Naive B cell (primary cell): ENCODE measurements at regions not wholly inside any gene's neighbourhood (a gene's known extent, or its start where the extent isn't known, plus 50 kb on each side); places are given as distances from the start of the nearest gene placed in this dataset.

Source experiments
- ATAC-seq, 2 donors: fragments of 150-1000 bp; cut with Tn5 transposase; 2 replicates each; pipeline ENCODE4 v1.10.0; 2021; ENCODE audit warnings: low read depth in 2 of 2, mild to moderate bottlenecking in 2 of 2, moderate library complexity in 2 of 2
- DNase-seq: peaks from one replicate; pipeline ENCODE4 v3.0.0; 2022
- H3K27ac Mint-ChIP-seq, 6 donors: one replicate each; pipeline ENCODE4 v1.8.0; 2020 to 2022; ENCODE audit warnings: mild to moderate bottlenecking in 6 of 6, mixed read lengths in 6 of 6, moderate library complexity in 5 of 6, inconsistent platforms in 2 of 6
- H3K27me3 Mint-ChIP-seq, 3 donors: one replicate each; pipeline ENCODE4 v1.8.0; 2021 to 2022; ENCODE audit warnings: mixed read lengths in 3 of 3, mild to moderate bottlenecking in 1 of 3
- H3K36me3 Mint-ChIP-seq, 2 donors: one replicate each; pipeline ENCODE4 v1.8.0; 2020 to 2022; ENCODE audit warnings: mixed read lengths in 2 of 2, inconsistent platforms in 1 of 2, mild to moderate bottlenecking in 1 of 2
- H3K4me1 Mint-ChIP-seq, 3 donors: one replicate each; pipeline ENCODE4 v1.8.0; 2020 to 2022; ENCODE audit warnings: mixed read lengths in 3 of 3, inconsistent platforms in 1 of 3, mild to moderate bottlenecking in 1 of 3, moderate library complexity in 1 of 3
- H3K4me3 Mint-ChIP-seq, 8 donors: one replicate each; pipeline ENCODE4 v1.8.0; 2020 to 2022; ENCODE audit warnings: mild to moderate bottlenecking in 8 of 8, mixed read lengths in 8 of 8, moderate library complexity in 8 of 8, inconsistent platforms in 2 of 8
- H3K9me3 Mint-ChIP-seq, 7 donors: one replicate each; pipeline ENCODE4 v1.8.0; 2020 to 2022; ENCODE audit warnings: mixed read lengths in 7 of 7, mild to moderate bottlenecking in 5 of 7, inconsistent platforms in 2 of 7, moderate library complexity in 1 of 7

DNA sequence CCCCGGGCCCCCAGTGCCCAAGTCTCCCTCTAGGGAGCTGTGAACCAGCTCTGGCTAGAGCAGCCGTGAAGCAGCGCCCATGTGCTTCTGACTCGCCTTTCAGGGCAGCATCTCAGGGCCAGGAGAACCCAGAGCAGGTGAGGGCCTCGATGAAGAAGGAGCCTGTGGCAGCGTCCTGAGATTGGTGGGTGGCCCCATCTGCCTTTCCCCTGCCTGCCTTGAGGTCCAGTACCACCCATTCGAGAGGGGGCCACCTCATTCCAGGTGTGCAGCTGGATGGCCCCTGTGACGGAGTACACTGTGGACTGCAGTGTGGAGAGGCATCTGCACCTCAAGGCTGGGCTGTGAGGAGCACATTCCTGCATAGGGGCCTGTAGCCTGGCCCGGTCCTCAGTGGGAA is 167.3 kb upstream of the ZNF267 start:
- Mint-ChIP-seq H3K36me3 (peaks cover 0 to 24% of the 10 kb centered on the region in 2 donors), H3K4me1 (peaks cover 19 to 27% (median 21%) of the 10 kb centered on the region in 3 donors), H3K27ac (peak overlapping the region in 1 of 6 donors; percentile 56), H3K27me3 (no peaks in the 10 kb centered on the region), H3K9me3 (no peaks in the 10 kb centered on the region), H3K4me3 (peak overlapping the region in 1 of 8 donors; percentile 56)
- DNase-seq (no peak), ATAC-seq (no peak)

DNA sequence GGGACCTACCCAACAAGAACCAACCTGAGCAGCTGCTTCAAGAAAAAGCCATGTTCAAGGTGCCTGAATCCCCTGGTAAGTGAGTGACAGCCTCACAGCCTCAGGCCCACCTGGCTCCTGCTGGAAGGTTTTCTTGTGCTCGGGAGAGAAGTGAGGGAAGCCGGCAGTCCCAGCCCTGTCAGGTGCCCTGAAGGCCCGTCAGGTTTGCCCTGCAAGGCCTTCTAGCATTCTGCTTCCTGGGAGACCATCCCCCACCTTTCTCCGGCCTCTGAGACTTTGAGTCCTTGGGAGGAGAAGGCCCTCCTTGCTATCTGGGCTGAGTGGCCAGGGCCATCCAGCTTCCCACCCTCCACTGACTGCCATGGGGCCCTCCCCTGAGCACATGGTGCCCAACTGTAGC is 166.7 kb upstream of the ZNF267 start:
- Mint-ChIP-seq H3K36me3 (peaks cover 0 to 24% of the 10 kb centered on the region in 2 donors), H3K4me3 (peak overlapping the region in 1 of 8 donors; percentile 47), H3K4me1 (peaks cover 17 to 24% (median 17%) of the 10 kb centered on the region in 3 donors), H3K9me3 (no peaks in the 10 kb centered on the region), H3K27me3 (no peaks in the 10 kb centered on the region), H3K27ac (no peak overlapping the region)
- no peak for DNase-seq
- ATAC-seq, result no peak

DNA sequence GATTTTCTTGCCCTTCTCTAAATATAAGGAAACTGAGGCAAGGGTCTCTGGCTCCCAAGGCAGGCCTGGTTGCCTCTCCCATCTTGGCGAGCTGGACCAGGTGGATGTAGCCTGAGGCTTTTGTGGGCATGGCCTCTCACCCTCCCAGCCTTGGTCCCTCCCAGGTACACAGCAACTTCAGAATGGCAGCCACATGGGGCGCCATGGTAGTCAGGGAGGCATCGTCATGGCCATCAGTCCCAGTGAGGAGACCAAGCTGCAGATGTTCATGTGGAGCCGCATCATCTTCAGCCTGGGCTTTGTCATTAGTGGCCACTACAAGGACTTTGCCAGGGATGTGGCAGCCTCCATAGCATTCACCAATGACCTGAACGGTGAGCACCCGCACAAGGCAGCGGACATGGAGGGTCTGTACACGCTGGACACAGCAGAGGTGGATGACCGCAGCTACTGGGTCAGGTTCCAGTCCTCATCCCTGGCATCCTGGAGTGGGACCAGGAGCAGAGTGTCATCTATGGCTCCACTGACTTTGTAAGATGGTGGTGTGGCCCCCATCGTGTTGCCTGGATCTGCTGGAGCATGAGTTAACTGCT is 165.8 kb upstream of the ZNF267 start:
- Mint-ChIP-seq H3K4me3 (peak overlapping the region in 1 of 8 donors; percentile 36), H3K27me3 (no peaks in the 10 kb centered on the region), H3K4me1 (peaks cover 14 to 24% (median 15%) of the 10 kb centered on the region in 3 donors), H3K36me3 (peaks cover 0 to 16% of the 10 kb centered on the region in 2 donors), H3K27ac (no peak overlapping the region), H3K9me3 (no peaks in the 10 kb centered on the region)
- ATAC-seq (no peak), DNase-seq (no peak)

DNA sequence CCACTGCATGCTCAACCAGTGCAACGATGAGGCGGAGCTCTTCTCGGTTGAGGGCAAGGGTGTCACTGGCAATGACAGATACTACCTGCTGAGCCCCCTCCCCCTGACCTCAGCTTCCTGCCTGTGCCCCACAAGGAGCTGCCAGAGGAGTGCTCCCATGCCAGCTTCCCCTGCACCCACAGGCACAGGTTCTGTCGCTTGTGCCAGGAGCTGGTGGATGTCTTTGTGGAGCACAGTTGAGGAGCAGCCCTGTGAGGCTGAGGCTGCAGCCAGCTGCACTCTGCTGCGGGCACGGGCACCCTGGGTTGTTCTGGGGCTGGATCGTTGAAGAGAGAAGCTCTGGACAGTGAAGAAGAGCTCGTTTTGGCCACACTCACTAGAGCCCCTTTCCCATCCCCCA is 165.3 kb upstream of the ZNF267 start:
- peaks cover 0 to 12% of the 10 kb centered on the region in 2 donors for H3K36me3 Mint-ChIP-seq
- no peak overlapping the region for H3K4me3 Mint-ChIP-seq
- ATAC-seq (no peak), DNase-seq (no peak)
- H3K9me3 Mint-ChIP-seq, result no peaks in the 10 kb centered on the region
- peaks cover 15 to 27% (median 18%) of the 10 kb centered on the region in 3 donors for H3K4me1 Mint-ChIP-seq
- H3K27me3 Mint-ChIP-seq, result no peaks in the 10 kb centered on the region
- no peak overlapping the region for H3K27ac Mint-ChIP-seq

DNA sequence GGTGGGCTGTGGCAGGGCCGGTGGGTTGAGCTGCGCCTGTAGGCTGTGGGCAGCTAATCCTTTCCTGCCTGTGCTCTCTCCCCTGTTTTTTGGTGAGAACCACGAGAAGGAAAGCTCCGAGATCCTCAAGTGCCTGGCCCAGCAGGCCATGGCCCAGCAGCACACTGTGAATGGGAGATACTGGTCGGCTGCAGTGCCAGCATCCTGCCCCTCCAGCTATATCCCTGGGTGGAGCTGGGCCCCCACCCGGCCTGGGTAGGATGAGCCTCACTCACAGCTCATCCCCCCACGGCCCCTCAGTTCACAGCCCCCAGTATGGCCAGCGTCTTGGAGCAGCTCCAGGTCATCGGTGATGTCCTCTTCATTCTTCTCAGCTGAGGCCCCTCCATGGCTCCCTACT is 164.4 kb upstream of the ZNF267 start:
- Mint-ChIP-seq H3K27ac (peak overlapping the region in 1 of 6 donors; percentile 40), H3K36me3 (peaks cover 0 to 12% of the 10 kb centered on the region in 2 donors), H3K9me3 (no peaks in the 10 kb centered on the region), H3K27me3 (no peaks in the 10 kb centered on the region), H3K4me1 (peaks cover 21 to 31% (median 22%) of the 10 kb centered on the region in 3 donors), H3K4me3 (peak overlapping the region in 1 of 8 donors; percentile 38)
- ATAC-seq, result no peak
- no peak for DNase-seq

DNA sequence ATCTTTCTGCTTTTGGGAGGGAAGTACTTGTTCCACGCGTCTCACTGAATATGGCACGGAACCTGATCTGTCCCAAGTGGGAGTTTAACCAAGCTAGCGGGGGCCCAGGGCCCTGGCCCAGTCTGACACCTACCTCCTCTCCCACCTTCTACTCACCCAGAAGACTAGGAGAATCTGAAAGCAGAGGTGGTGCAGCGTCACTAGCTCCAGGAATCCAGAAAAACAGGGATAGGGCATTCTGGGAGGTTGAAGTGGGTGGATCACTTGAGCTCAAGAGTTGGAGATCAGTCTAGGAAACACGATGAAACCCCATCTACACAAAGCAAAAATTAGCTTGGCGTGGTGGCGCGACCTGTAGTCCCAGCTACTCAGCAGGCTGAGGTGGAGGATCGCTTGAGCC is 163.5 kb upstream of the ZNF267 start:
- peaks cover 30 to 41% (median 32%) of the 10 kb centered on the region in 3 donors for H3K4me1 Mint-ChIP-seq

DNA sequence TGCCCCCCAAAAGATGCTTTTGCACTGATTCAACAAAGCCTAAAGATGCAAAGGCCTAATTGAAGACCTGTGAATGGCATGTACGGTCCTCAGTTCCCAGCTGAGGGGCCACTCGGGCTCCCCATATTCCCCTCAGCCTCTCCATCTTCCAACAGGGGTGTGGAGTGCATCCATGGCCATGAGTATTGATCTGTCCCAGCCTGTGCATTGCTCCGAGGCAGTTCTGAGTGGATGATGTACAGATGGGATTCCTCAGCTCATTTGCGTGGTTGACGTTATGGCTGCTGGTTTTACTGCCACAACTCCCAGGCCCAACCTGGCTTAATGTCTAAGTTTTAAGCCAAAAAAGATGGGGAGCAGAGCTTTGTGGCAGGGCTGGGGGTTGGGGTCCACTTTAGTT is 162.7 kb upstream of the ZNF267 start:
- Mint-ChIP-seq H3K4me3 (peak overlapping the region in 2 of 8 donors; percentile 34 to 100), H3K4me1 (peaks cover 38 to 48% (median 39%) of the 10 kb centered on the region in 3 donors), H3K9me3 (no peaks in the 10 kb centered on the region), H3K27me3 (no peaks in the 10 kb centered on the region), H3K27ac (peak overlapping the region in 1 of 6 donors; percentile 82), H3K36me3 (peaks cover 0 to 12% of the 10 kb centered on the region in 2 donors)
- ATAC-seq (no peak), DNase-seq (no peak)

More for the DNA sequence above, 163.5 kb upstream of the ZNF267 start:
- peak overlapping the region in 1 of 8 donors; percentile 100 for H3K4me3 Mint-ChIP-seq
- H3K9me3 Mint-ChIP-seq, result no peaks in the 10 kb centered on the region
- peaks cover 0 to 12% of the 10 kb centered on the region in 2 donors for H3K36me3 Mint-ChIP-seq
- no peak overlapping the region for H3K27ac Mint-ChIP-seq
- DNase-seq (no peak), ATAC-seq (no peak)
- H3K27me3 Mint-ChIP-seq, result no peaks in the 10 kb centered on the region

DNA sequence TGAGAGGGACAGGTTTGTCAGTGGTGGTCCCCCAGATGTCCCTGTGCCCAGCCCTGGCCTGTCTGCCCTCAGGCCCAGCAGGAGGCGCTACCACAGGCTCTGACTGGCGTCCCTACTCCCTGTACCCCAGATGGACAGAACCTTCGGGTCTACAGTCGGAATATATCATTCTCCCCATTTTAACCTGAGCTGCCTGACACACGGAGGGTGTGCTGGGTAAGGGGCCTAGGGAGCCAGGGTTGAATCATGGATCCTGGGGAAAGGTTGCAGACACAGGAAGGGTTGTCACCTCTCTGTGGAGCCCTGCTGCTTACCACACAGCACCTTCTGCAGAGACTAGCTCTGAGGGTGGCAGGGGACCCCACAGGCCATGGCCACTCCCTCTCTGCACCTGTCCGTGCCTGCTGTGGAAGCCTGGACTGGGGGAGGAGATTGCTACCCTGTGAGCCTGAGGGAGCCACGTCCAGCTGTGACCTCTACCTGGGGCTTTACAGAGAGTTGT is 162.2 kb upstream of the ZNF267 start:
- H3K36me3 Mint-ChIP-seq, result peaks cover 0 to 12% of the 10 kb centered on the region in 2 donors
- H3K4me1 Mint-ChIP-seq, result peaks cover 43 to 54% (median 44%) of the 10 kb centered on the region in 3 donors
- H3K27ac Mint-ChIP-seq, result no peak overlapping the region
- H3K27me3 Mint-ChIP-seq, result no peaks in the 10 kb centered on the region
- DNase-seq (no peak), ATAC-seq (no peak)
- H3K9me3 Mint-ChIP-seq, result no peaks in the 10 kb centered on the region
- H3K4me3 Mint-ChIP-seq, result peak overlapping the region in 2 of 8 donors; percentile 16 to 100

DNA sequence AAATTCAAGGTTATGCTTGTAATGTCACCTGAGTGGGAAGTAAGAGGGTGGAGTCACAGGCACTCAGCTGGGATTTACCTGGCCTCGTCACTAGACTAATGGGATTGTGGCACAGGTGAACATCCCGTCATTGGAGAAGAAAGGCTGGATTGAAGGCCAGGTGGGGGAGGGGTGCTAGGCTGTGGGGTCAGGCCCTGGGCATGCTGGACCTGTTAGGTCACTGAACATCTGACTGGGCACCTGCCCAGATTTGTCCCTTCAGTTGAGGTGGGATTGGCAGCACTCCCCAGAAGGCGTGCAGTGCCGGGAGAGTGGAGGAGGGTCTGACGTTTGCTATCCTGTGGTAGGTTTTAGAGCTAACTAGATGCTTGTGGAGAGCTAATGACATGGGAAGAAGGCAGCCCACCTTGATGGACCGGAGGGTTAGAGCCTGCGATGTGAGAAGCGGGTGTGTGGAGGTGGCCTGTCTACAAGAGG is 161.5 kb upstream of the ZNF267 start:
- Mint-ChIP-seq H3K27me3 (no peaks in the 10 kb centered on the region), H3K9me3 (no peaks in the 10 kb centered on the region), H3K4me1 (peaks cover 46 to 61% (median 48%) of the 10 kb centered on the region in 3 donors), H3K36me3 (peaks cover 0 to 12% of the 10 kb centered on the region in 2 donors), H3K27ac (peak overlapping the region in 4 of 6 donors; percentile 24 to 99 (median 62)), H3K4me3 (peak overlapping the region in 6 of 8 donors; percentile 0 to 100 (median 29))
- DNase-seq (no peak), ATAC-seq (no peak)

DNA sequence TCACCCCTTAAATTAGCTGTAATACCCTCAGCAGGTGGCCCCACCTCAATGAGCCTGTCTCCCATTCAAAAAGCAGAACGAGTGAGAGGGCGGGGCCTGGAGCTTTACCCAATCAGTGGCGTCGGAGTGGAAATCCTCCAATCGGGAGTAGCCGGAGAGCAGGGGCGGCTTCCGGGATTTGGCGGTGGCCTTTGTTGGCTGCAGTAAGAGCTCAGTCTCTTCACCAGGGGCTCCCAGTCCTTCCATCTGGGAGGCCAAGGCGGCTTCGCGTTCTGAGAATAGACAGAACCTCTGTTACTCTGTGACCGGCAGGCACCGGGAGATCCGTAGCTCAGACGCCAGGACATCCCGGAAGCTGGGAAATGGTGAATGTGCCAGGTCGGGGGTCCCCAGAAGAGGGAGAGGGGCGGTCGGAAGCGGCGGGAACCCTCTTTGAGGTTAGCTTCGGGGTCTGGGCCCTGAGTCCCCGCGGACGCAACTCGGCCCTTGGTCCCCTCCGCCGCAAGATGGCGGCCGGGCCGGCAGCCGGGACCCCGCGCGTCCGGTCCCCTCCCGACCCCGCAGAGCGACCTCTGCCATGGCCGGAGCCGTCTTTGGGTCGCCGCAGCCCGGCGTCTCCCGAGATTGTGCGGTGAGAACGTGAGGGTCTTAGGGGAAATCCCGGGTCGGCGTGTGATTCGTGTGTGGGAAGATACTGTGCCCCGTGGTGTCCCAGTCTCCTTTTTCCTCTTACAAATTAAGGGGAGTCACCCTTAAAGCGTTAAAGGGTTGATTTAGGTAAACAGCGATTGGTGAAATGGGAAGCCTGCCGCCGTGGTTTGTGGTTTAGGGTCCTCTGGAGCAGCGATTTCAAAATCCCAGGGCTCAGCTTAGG is 160.3 kb upstream of the ZNF267 start:
- H3K27ac Mint-ChIP-seq, result peak overlapping the region; percentile 98 to 100 (median 99)
- DNase-seq, result peak; percentile 91
- peak; percentile 96 for ATAC-seq
- H3K4me1 Mint-ChIP-seq, result peaks cover 46 to 65% (median 55%) of the 10 kb centered on the region in 3 donors
- peaks cover 0 to 10% of the 10 kb centered on the region in 2 donors for H3K36me3 Mint-ChIP-seq
- peak overlapping the region; percentile 98 to 100 (median 100) for H3K4me3 Mint-ChIP-seq
- no peaks in the 10 kb centered on the region for H3K9me3 Mint-ChIP-seq
- H3K27me3 Mint-ChIP-seq, result no peaks in the 10 kb centered on the region

DNA sequence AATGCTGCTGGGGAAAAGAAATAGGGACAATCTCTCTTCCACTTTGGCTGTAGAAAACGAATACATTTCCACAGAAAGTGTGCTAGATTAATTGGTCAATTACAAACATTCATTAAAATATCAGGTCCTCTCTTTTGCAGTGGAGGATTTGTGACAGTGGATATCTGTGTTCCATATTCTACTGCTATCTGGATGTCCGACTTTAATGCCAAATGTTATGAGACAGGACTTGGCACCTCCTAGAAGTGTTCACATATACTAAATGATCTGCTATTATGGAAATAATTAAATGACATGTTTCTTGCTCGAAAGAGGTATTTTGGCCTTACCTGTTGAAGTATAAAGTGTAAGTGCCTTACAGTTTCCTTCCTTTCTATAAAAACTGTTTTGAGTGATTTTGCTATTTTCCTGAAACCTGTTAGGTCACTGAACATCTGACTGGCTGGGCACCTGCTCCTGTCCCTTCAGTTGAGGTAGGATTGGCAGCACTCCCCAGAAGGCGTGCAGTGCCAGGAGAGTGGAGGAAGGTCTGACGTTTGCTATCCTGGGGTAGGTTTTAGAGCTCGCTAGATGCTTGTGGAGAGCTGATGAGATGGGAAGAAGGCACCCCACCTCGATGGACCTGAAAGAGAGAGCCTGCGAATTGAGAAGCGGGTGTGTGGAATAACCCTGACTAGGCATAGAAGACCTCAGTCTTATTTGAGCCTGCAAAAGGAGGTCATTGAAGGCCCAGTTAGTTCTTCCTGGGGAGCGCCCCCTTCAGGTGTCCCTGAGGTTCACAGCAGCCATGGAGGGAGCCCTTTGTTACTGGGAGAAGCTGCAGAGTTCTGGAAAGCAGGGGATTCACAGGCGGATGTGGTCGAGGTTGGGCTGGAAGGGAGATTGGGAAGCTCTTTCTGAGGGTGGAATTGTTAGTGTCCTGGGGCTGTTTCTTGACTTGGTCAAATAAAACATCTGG is 159.4 kb upstream of the ZNF267 start:
- Mint-ChIP-seq H3K27me3 (no peaks in the 10 kb centered on the region), H3K36me3 (peaks cover 0 to under 1% of the 10 kb centered on the region in 2 donors), H3K4me3 (peak overlapping the region; percentile 98 to 100 (median 100)), H3K9me3 (no peaks in the 10 kb centered on the region), H3K27ac (peak overlapping the region; percentile 89 to 100 (median 98)), H3K4me1 (peaks cover 43 to 70% (median 58%) of the 10 kb centered on the region in 3 donors)
- ATAC-seq (no peak), DNase-seq (no peak)

DNA sequence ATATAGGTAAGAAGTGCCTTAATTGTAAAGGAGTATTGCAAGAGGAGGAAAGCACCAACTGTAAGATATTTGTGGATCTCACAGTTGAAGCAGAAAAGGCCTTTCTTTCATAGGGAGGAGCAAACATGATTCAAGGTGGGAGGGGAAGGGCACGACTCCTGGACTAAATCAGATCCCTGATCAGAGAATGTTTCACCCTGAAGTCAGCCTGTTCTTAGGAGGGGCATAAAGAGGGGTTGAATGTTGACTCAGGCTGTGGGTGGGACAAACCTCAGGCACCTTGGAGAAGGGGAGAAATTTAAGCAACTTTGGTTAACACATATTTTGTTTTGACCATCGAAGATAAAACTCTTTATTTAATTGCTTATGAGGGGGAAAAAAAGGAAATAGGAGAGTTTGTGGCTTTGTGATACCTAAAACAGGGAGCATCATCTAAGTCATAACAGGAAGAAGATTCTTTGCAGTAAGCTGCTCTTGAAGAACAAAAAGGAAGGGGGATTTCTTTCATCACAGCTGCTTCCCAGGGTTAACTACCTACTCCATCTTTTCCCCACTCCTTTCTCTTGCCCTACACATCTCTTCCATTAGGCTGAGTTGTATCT is 158.6 kb upstream of the ZNF267 start:
- no peaks in the 10 kb centered on the region for H3K9me3 Mint-ChIP-seq
- ATAC-seq (no peak), DNase-seq (no peak)
- peaks cover 43 to 74% (median 58%) of the 10 kb centered on the region in 3 donors for H3K4me1 Mint-ChIP-seq
- peak overlapping the region; percentile 98 to 100 (median 100) for H3K4me3 Mint-ChIP-seq
- peak overlapping the region; percentile 32 to 98 (median 88) for H3K27ac Mint-ChIP-seq
- H3K36me3 Mint-ChIP-seq, result no peaks in the 10 kb centered on the region
- H3K27me3 Mint-ChIP-seq, result no peaks in the 10 kb centered on the region
